ENCODE measurements at regions not wholly inside any gene's neighbourhood (a gene's known extent, or its start where the extent isn't known, plus 50 kb on each side); places are given as distances from the start of the nearest gene placed in this dataset.

GRCh38 chr10:43921478-43921877 lies 272.8 kb upstream of the ZNF32 start:
- no peak overlapping the region for H4K91ac ChIP-seq (replicated peaks; ENCODE audit: insufficient read length, low read length)
- H3K4me3 ChIP-seq (ENCODE audit: extremely low read depth in 1 of 4, insufficient read depth in 2 of 4, low read depth in 3 of 4, low read length in 4 of 4): no peak overlapping the region
- H4K8ac ChIP-seq (ENCODE audit: extremely low read depth, insufficient read depth, low read length): no peak overlapping the region
- no peak overlapping the region for H3K56ac ChIP-seq (replicated peaks; ENCODE audit: insufficient read length, low read depth, low read length)
- FAIRE-seq: no peak
- no peak overlapping the region for H3K23ac ChIP-seq (ENCODE audit: insufficient read length)
- no peak overlapping the region for H2AFZ ChIP-seq (ENCODE audit: low read length)
- H2AK5ac ChIP-seq (ENCODE audit: low read depth, low read length): no peak overlapping the region
- no peak overlapping the region for H3K18ac ChIP-seq (ENCODE audit: extremely low read depth, low read length)
- WGBS, 2 experiments (ENCODE audit: extremely low coverage in 1 of 2, insufficient coverage in 1 of 2, insufficient read length in 1 of 2, insufficient replicate concordance in 2 of 2, low coverage in 1 of 2, low lambda C conversion rate in 2 of 2, missing lambda C conversion rate in 1 of 2): 90% methylated on average over 6 of the region's 6 CpGs; no CpG with 5 or more reads in 1 of the 2 experiments
- no peak overlapping the region for H2BK12ac ChIP-seq (ENCODE audit: low read depth, low read length)
- H3K79me2 ChIP-seq (ENCODE audit: control insufficient read depth in 1 of 2, insufficient read depth in 2 of 2, low read length in 2 of 2): no peaks in the 10 kb centered on the region
- H4K5ac ChIP-seq (ENCODE audit: insufficient read length, low read depth, low read length): no peak overlapping the region
- H3K4ac ChIP-seq (replicated peaks; ENCODE audit: insufficient read length, low read depth, low read length): no peak overlapping the region
- H3K4me1 ChIP-seq (replicated peaks in 1 of 4; ENCODE audit: control insufficient read depth in 3 of 4, insufficient read depth in 4 of 4, low read length in 3 of 4): no peaks in the 10 kb centered on the region
- CTCF ChIA-PET (ENCODE audit: partially characterized antibody): no interaction called here
- no peaks in the 10 kb centered on the region for H4K20me1 ChIP-seq (replicated peaks in 1 of 2; ENCODE audit: control insufficient read depth in 1 of 2, insufficient read depth in 2 of 2, low read length in 2 of 2)
- H3K79me1 ChIP-seq (ENCODE audit: low read depth, low read length): no peaks in the 10 kb centered on the region
- no peak for DNase-seq (ENCODE audit: low read depth in 1 of 2, low spot score in 2 of 2)
- H2BK15ac ChIP-seq (ENCODE audit: low read length): no peak overlapping the region
- H3K23me2 ChIP-seq (ENCODE audit: low read depth, low read length): no peaks in the 10 kb centered on the region
- no peaks in the 10 kb centered on the region for H3K27me3 ChIP-seq (replicated peaks in 1 of 4; ENCODE audit: control insufficient read depth in 3 of 4, extremely low read depth in 1 of 4, insufficient read depth in 3 of 4, low read length in 3 of 4)
- peaks cover 10 to 21% of the 10 kb centered on the region in 2 experiments; a peak in 3 of 4 replicates for H3K9me3 ChIP-seq (ENCODE audit: insufficient read depth in 2 of 2, low read depth in 1 of 2, low read length in 1 of 2)
- H2BK5ac ChIP-seq (ENCODE audit: low read depth, low read length): no peak overlapping the region
- H2BK20ac ChIP-seq (ENCODE audit: low read length): no peak overlapping the region
- H3K27ac ChIP-seq (ENCODE audit: low read depth, low read length): no peak overlapping the region
- H3K14ac ChIP-seq (ENCODE audit: insufficient read length): no peak overlapping the region
- POLR2A ChIA-PET (ENCODE audit: partially characterized antibody): no interaction called here
- H3K4me2 ChIP-seq (ENCODE audit: insufficient read depth in 1 of 2, low read depth in 2 of 2, low read length in 2 of 2): no peak overlapping the region
- H3K9ac ChIP-seq (replicated peaks in 1 of 4; ENCODE audit: extremely low read depth in 1 of 4, low read depth in 3 of 4, low read length in 3 of 4): no peak overlapping the region
- H3K36me3 ChIP-seq (ENCODE audit: control insufficient read depth in 2 of 4, insufficient read depth in 4 of 4, low read length in 3 of 4): no peaks in the 10 kb centered on the region
- H2BK120ac ChIP-seq (replicated peaks; ENCODE audit: low read depth, low read length): no peak overlapping the region
- TF ChIP-seq HDAC2 (IDR thresholded peaks at IDR 0.05; ENCODE audit: borderline replicate concordance in 1 of 2, low read depth in 2 of 2, low read length in 2 of 2) (no peak), JUND (IDR thresholded peaks at IDR 0.05; ENCODE audit: low read length) (no peak), CHD1 (IDR thresholded peaks at IDR 0.05; ENCODE audit: low read depth, low read length) (no peak), TAF1 (IDR thresholded peaks at IDR 0.05; ENCODE audit: low read depth, low read length) (no peak), KDM1A (IDR thresholded peaks at IDR 0.05; ENCODE audit: borderline replicate concordance, low read length) (no peak), GTF2F1 (IDR thresholded peaks at IDR 0.05; ENCODE audit: borderline replicate concordance, low read depth, low read length) (no peak), SIN3A (conservative IDR thresholded peaks at IDR 0.05 in 1 of 2, IDR thresholded peaks at IDR 0.05 in 1 of 2; ENCODE audit: low read depth in 1 of 2, low read length in 2 of 2) (no peak), SUZ12 (IDR thresholded peaks at IDR 0.05; ENCODE audit: low read length) (no peak), CEBPB (IDR thresholded peaks at IDR 0.05; ENCODE audit: low read depth, low read length) (no peak), SP4 (IDR thresholded peaks at IDR 0.05; ENCODE audit: low read length) (no peak), ATF3 (IDR thresholded peaks at IDR 0.05; ENCODE audit: insufficient read depth, low read depth, low read length) (no peak)
- TF ChIP-seq, protein P1, sequence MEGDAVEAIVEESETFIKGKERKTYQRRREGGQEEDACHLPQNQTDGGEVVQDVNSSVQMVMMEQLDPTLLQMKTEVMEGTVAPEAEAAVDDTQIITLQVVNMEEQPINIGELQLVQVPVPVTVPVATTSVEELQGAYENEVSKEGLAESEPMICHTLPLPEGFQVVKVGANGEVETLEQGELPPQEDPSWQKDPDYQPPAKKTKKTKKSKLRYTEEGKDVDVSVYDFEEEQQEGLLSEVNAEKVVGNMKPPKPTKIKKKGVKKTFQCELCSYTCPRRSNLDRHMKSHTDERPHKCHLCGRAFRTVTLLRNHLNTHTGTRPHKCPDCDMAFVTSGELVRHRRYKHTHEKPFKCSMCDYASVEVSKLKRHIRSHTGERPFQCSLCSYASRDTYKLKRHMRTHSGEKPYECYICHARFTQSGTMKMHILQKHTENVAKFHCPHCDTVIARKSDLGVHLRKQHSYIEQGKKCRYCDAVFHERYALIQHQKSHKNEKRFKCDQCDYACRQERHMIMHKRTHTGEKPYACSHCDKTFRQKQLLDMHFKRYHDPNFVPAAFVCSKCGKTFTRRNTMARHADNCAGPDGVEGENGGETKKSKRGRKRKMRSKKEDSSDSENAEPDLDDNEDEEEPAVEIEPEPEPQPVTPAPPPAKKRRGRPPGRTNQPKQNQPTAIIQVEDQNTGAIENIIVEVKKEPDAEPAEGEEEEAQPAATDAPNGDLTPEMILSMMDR (IDR thresholded peaks at IDR 0.05; ENCODE audit: control extremely low read depth in 1 of 3, insufficient read depth in 1 of 3, low read depth in 1 of 3, low read length in 3 of 3): no peak

Data from H1 (cell line).